ENCODE measurements at regions not wholly inside any gene's neighbourhood (a gene's known extent, or its start where the extent isn't known, plus 50 kb on each side); places are given as distances from the start of the nearest gene placed in this dataset.
"Not testable (repeated sequence)": the region's sequence is repeated elsewhere in the genome, so short reads cannot be mapped to it uniquely, and the experiment has no call there.

DNA sequence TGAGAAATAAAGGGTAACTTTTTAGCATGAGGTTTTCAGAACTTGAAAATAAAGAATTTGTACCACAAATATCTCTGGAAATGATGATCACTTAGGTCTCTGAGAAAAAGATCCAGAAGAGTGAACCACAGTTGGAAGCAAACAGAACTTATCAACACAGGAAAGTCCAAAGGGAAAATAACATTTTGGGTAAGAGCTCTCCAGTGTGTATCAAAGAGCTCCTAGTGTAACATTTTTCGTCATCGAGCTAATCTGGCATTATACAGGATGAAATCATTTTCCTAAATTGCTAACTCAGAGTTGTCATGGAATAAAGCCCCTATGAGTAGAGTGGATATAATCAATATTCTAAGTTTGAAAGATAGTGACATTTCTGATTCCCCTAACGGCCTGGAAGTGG is 104.0 kb downstream of the LMO4 start (continued):
- TF ChIP-seq TCF12 (IDR thresholded peaks at IDR 0.05; ENCODE audit: low read depth, low read length) = no peak
- TF ChIP-seq, protein P1, sequence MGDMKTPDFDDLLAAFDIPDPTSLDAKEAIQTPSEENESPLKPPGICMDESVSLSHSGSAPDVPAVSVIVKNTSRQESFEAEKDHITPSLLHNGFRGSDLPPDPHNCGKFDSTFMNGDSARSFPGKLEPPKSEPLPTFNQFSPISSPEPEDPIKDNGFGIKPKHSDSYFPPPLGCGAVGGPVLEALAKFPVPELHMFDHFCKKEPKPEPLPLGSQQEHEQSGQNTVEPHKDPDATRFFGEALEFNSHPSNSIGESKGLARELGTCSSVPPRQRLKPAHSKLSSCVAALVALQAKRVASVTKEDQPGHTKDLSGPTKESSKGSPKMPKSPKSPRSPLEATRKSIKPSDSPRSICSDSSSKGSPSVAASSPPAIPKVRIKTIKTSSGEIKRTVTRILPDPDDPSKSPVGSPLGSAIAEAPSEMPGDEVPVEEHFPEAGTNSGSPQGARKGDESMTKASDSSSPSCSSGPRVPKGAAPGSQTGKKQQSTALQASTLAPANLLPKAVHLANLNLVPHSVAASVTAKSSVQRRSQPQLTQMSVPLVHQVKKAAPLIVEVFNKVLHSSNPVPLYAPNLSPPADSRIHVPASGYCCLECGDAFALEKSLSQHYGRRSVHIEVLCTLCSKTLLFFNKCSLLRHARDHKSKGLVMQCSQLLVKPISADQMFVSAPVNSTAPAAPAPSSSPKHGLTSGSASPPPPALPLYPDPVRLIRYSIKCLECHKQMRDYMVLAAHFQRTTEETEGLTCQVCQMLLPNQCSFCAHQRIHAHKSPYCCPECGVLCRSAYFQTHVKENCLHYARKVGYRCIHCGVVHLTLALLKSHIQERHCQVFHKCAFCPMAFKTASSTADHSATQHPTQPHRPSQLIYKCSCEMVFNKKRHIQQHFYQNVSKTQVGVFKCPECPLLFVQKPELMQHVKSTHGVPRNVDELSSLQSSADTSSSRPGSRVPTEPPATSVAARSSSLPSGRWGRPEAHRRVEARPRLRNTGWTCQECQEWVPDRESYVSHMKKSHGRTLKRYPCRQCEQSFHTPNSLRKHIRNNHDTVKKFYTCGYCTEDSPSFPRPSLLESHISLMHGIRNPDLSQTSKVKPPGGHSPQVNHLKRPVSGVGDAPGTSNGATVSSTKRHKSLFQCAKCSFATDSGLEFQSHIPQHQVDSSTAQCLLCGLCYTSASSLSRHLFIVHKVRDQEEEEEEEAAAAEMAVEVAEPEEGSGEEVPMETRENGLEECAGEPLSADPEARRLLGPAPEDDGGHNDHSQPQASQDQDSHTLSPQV (IDR thresholded peaks at IDR 0.05) = no peak
- TF ChIP-seq ZNF274 (IDR thresholded peaks at IDR 0.05; ENCODE audit: insufficient read depth, insufficient read length) = no peak
- no peak for TF ChIP-seq KAT2A (conservative IDR thresholded peaks at IDR 0.05; ENCODE audit: control insufficient read depth, low read depth, low read length)
- no peak for TF ChIP-seq EP300 (IDR thresholded peaks at IDR 0.05; ENCODE audit: borderline replicate concordance in 1 of 2, control insufficient read depth in 1 of 2, low read depth in 2 of 2, low read length in 2 of 2)

DNA sequence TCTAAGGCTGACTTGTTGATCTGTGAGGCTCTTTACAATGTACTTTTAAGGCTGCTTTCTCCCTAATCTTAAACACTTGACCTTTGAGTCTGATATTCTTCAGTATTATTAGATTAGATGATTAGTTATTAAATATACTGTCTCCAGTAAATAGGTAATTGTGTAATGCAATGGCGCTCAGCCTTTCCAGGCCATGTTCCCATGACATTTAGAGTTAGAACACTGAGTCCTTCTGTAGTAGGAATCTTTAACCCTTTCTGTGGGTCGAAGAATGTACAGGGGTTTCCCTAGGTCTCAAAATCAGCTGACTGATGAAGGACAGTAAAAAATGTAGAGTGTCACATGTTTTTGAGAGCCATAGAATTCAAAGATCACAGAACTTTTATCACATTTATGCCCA is 104.4 kb downstream of the LMO4 start:
- BruUV-seq (replicated peaks); RAD21 ChIA-PET (ENCODE audit: unreplicated experiment); ATAC-seq: not testable (repeated sequence)

More for the DNA sequence above, 104.4 kb downstream of the LMO4 start:
- in situ Hi-C loops (cut with MboI); SMC1A ChIA-PET (ENCODE audit: uncharacterized antibody, unreplicated experiment); CTCF ChIA-PET; FAIRE-seq; H3K9ac ChIP-seq (ENCODE audit: control insufficient read depth, insufficient read depth, low read length); H3K4me3 ChIP-seq; intact Hi-C loops (cut with micrococcal nuclease; ENCODE audit: unreplicated experiment); H3K9me3 ChIP-seq (replicated peaks; ENCODE audit: control insufficient read depth, insufficient read depth, low read length); H3K4me2 ChIP-seq (ENCODE audit: control insufficient read depth, insufficient read depth); POLR2A ChIA-PET; H3K27me3 ChIP-seq (replicated peaks in 1 of 2; ENCODE audit: control insufficient read depth in 2 of 2, insufficient read depth in 2 of 2, low read length in 1 of 2); H3K36me3 ChIP-seq (ENCODE audit: control insufficient read depth in 2 of 2, insufficient read depth in 2 of 2, low read length in 1 of 2); DNase-seq (ENCODE audit: low read depth, low spot score); H4K20me1 ChIP-seq (ENCODE audit: control insufficient read depth, insufficient read depth); H2AFZ ChIP-seq (ENCODE audit: control insufficient read depth, low read depth, low read length); H3K27ac ChIP-seq (ENCODE audit: control insufficient read depth, insufficient read depth); H3K4me1 ChIP-seq (ENCODE audit: control insufficient read depth, insufficient read depth, low read length); H3K79me2 ChIP-seq (ENCODE audit: control insufficient read depth, insufficient read depth, low read length): not testable (repeated sequence)
- WGBS (ENCODE audit: insufficient coverage, insufficient replicate concordance, low lambda C conversion rate, missing lambda C conversion rate) = 79% methylated on average over 2 of the region's 2 CpGs

Measured in GM12878 (cell line).